ENCODE measurements at regions not wholly inside any gene's neighbourhood (a gene's known extent, or its start where the extent isn't known, plus 50 kb on each side); places are given as distances from the start of the nearest gene placed in this dataset.
"Not testable (repeated sequence)": the region's sequence is repeated elsewhere in the genome, so short reads cannot be mapped to it uniquely, and the experiment has no call there.

DNA sequence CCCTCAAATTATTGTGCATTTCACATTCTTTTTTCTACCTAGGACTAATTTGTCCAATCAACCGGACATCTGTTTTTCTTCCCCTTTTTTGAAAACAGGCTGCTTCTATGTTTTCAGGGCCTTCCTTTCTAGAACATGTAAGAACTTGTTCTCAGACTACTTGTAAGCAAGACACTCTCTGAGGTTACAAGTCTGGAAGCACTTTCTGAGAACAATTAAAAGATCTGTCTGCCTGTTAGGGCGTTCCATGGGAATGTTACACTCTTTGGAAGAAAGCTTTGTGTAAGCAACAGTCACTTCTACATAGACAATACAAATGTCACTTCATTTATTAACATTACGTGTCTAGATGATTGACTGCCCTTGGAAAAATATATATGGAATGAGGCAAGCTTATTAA is 50.9 kb upstream of the HSPB3 start:
- no peak for DNase-seq (ENCODE audit: low spot score)

GRCh38 chr5:54403885-54404416 is 51.5 kb upstream of the HSPB3 start:
- no peak for DNase-seq (ENCODE audit: low spot score)

- DNase-seq (ENCODE audit: low spot score), result no peak
Observed at GRCh38 chr5:54403121-54403520, 52.4 kb upstream of the HSPB3 start.

DNA sequence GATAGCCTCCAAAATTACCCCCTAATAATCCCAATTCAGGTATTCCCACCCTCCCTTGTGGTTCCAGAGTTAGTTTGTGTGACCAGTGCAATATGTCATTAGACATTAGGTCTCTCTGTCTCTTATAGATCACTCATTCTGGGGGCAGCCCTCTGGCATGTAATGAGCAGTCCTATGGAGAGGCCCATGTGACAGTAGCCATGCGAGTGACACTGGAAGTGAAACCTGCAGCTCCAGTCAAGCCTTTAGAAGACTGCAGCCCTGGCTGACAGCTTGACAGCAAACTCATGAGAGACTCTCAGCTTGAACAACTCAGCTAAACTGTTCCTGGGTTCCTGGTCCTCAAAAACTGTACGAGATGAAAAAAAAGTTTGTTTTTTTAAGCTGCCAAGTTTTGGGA is 54.0 kb upstream of the HSPB3 start:
- DNase-seq (ENCODE audit: low spot score), result no peak

DNA sequence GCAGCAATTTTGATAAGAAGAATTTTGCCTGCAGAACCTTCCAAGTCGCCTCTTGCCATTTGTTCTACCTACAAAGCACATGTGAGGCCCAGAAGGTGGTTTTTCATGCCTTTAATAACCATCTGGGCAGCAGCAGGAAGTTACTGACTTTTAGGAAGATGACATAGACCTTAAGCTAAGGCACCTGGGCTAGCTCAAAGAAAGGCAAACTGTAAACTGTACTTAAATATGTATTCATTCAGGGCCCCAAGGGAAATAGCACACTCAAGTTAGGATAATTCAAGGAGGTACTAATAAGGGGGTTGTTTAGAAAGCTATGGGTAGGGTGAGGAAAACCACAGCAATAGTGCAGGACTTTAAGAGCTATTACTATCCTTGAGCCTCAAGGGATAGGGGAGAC is 57.3 kb upstream of the HSPB3 start:
- DNase-seq (ENCODE audit: low spot score), result no peak

DNA sequence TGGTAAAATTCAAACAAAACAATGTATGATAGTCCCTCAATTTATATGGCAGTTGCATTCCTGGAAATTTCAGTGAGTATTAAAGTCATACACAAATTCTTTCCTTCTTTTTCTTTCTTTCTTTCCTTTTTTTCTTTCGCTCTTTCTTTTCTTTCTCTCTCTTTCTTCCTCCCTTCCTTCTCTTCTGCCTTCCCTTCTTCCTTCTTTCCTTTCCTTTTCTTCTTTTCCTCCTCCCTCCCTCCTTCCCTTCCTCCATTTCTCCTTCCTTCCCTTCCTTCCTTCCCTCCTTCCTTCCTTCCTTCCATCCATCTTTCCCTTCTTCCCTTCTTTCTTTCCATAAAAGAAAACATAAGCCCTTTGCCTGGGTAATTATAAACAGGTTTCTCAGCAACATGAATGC is 58.1 kb upstream of the HSPB3 start:
- DNase-seq (ENCODE audit: low spot score), result no peak

DNA sequence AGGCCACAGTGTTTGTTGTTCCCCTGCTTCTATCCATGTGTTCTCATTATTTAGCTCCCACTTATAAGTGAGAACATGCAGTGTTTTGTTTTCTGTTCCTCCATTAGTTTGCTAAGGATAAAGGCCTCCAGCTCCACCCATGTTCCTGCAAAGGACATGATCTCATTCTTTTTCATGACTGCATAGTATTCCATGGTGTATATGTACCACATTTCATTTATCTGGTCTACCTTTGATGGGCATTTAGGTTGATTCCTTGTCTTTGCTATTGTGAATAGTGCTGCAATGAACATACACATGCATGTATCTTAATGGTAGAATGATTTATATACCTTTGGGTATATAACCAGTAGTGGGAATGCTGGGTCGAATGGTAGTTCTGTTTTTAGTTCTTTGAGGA is 62.5 kb upstream of the HSPB3 start:
- DNase-seq (ENCODE audit: low spot score), result not testable (repeated sequence)

DNA sequence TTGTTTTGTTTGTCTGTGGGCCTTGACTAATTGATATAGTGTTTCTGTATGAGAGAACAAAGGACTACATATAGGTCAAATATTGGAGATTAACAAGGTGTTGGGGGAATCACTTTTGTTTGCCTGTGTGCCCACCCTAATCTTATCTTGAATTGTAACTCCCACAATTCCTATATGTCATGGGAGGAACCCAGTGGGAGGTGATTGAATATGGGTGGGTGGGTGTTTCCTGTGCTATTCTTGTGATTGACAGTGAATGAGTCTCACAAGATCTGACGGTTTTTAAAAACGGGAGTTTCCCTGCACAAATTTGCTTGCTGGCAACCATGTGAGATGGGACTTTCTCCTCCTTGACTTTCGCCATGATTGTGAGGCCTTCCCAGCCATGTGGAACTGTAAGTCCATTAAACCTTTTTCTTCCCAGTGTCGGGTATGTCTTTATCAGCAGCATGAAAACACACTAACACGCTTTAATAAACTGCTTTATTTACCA is 64.9 kb upstream of the HSPB3 start:
- no peak for DNase-seq (ENCODE audit: low spot score)

DNA sequence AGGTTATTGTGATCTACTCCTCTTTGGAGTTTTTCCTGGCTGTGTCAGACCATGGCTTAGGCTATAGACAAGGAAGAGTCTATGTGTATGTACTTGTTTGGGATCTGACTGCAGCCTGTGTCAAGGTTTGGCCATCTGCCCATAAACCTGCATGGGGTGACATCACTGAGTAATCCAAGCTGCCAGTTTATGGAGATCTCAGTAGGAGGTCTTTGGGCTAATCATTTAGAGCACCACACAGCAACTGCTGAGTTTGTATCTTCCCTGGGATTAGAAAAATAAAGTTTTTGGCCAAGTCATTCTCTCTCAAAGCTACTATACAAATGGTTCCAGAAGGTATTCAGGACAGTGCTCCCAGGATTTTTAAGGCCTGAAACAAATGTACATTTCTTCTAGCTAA is 65.5 kb upstream of the HSPB3 start:
- peak; percentile 10 for DNase-seq (ENCODE audit: low spot score)

GRCh38 chr5:54389399-54389798 is 66.1 kb upstream of the HSPB3 start:
- not testable (repeated sequence) for DNase-seq (ENCODE audit: low spot score)

GRCh38 chr5:54388811-54389210 is 66.7 kb upstream of the HSPB3 start:
- DNase-seq (ENCODE audit: low spot score), result no peak

GRCh38 chr5:54388409-54388808 is 67.1 kb upstream of the HSPB3 start:
- DNase-seq (ENCODE audit: low spot score), result no peak

- DNase-seq (ENCODE audit: low spot score), result no peak
Observed at GRCh38 chr5:54387659-54388232, 67.8 kb upstream of the HSPB3 start.

- DNase-seq (ENCODE audit: low spot score), result no peak
Observed at GRCh38 chr5:54387031-54387430, 68.5 kb upstream of the HSPB3 start.

- DNase-seq (ENCODE audit: low spot score), result no peak
Observed at GRCh38 chr5:54385994-54386393, 69.5 kb upstream of the HSPB3 start.

DNA sequence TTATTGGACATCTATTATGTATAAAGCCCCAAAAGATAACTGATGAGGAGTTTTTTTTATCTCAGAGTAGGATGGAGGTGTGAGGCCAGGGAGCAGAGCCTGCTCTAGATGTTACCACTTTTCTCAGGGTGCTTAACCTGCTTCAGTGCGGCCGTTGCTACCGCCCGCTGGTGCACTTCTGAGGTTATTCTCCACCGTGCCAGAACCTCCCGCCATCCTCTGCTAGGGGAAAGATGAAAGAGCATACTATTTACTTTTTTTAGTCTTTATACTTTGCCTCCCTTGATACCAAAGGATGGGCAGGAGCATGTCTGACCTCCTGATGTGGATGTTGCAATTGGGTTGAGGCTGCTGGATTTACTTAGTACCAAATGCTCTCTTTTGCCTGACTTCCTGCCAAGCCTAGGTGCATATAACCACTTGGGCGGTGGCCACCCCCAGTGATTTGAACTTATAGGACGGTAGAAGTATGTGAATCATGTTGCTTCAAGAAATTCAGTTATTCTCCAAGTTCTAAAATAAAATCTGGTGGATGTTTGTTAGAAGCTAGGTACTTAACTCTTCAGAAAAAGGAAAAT is 71.1 kb upstream of the HSPB3 start:
- no peak for DNase-seq (ENCODE audit: low spot score)

DNA sequence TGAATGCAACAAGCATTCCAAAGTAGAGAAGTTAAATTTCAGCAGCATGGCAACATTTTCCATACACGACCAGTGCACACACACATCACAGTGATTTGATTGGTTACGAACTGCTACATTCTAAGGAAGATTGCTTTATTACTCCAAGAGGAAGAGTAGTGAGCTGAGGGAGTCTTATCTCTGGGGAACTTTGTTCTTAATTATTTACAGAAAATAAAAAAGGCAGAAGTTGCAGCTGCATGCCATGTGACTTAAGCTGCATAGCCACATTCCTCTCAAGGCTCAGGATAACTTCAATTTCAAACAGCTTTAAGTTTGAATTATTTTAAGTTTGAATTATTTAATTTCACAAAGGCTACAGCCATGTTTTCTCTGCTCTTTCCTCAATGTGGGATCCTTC is 71.6 kb upstream of the HSPB3 start:
- no peak for DNase-seq (ENCODE audit: low spot score)

DNA sequence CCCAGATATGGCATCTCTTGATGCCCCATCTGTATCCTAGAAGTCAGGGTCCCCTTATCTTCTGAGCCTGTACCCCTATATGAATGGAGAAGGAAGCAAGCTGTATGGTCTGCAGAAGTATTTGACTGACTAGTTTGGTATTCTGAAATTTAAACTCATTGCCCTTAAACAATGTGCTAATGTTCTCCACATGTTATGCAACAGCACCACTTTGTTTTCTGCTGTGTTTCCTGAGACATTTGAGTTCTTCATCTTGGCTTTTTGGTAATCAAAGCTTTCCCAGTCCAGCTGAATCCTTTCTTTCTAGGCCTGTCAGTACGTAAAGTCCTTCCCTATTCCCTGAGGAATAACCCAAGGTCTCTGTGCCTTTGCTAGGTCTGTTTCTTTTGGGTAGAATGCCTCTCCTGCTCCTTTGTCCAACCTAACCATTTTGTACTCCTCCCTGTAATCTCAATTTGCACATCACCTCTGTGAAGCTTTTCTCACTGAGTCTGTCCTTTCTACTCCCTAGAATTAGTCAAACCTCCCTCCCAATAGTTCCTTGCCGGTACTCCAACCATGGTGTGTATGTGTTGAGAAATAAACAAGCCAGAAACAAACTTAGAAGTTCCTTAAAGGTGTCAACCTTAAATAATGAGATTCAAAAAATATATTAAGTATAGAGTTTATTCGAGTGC is 72.1 kb upstream of the HSPB3 start:
- no peak for DNase-seq (ENCODE audit: low spot score)

- DNase-seq (ENCODE audit: low spot score), result not testable (repeated sequence)
Observed at GRCh38 chr5:54381319-54381718, 70.9 kb upstream of the ARL15 start.

DNA sequence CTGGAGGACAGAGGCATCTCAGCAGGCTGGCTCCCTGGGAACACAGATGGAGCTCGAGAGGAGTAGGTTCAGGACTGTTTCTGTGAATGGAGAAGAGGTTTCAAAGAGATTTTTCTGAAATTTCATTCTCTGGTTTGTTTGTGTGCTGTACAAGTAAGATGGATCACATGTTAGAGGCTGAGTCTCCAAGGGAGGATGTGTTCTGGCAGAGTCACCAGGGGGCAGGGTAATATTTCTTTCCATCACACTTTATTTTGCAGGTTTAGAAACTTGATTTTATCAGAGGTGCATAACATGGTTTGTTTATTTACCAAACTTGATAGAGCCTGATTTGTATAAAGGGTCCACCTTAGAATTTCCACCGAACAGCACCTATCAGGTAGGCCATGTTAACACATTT is 69.2 kb upstream of the ARL15 start:
- DNase-seq (ENCODE audit: low spot score), result no peak

- DNase-seq (ENCODE audit: low spot score), result no peak
Observed at GRCh38 chr5:54378707-54379106, 68.3 kb upstream of the ARL15 start.

DNA sequence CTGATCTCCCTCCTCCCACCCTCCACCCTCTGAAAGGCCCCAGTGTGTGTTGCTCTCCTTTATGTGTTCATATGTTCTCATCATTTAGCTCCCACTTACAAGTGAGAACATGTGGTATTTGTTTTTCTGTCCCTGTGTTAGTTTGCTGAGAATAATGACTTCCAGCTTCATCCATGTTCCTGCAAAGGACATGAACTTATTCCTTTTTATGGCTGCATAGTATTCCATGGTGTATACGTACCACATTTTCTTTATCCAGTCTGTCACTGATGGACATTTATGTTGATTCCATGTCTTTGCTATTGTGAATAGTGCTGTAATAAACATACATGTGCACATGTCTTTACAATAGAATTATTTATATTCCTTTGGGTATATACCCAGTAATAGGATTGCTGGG is 67.0 kb upstream of the ARL15 start:
- DNase-seq (ENCODE audit: low spot score), result not testable (repeated sequence)

- no peak for DNase-seq (ENCODE audit: low spot score)
Observed at GRCh38 chr5:54370982-54371381, 60.6 kb upstream of the ARL15 start.

Data from SW480 (cell line).